IMR-90 (cell line): ENCODE measurements at regions not wholly inside any gene's neighbourhood (a gene's known extent, or its start where the extent isn't known, plus 50 kb on each side); places are given as distances from the start of the nearest gene placed in this dataset.

Source experiments
- ATAC-seq: fragments of 200-7000 bp; cut with Tn5 transposase; 2 replicates; pipeline ENCODE4 v1.9.1; 2020; ENCODE audit warnings: low read depth, mild to moderate bottlenecking, moderate library complexity
- BruUV-seq: library from RNA; stranded (reverse); fragments of 400-500 nt; replicated peaks from 2 replicates; lab custom pipeline; 2021; lab: Mats Ljungman, UMichigan
- CTCF ChIA-PET: fragments of 300-600 bp; formaldehyde crosslinking; extraction: SDS; loops from one replicate; lab custom pipeline; 2021; ENCODE audit warnings: antibody characterized with exemption; lab: Yijun Ruan, JAX
- POLR2A ChIA-PET: fragments of 300-600 bp; sonication (Branson Sonifier 250); formaldehyde crosslinking; loops from one replicate; lab custom pipeline; 2022; ENCODE audit warnings: antibody characterized with exemption; ENCODE audit not compliant: unreplicated experiment; lab: Charles Lee
- DNase-seq: peaks from one replicate; pipeline ENCODE4 v3.0.0; 2013
- H2AFZ ChIP-seq: replicated peaks from 2 replicates; pipeline ENCODE3; 2013; ENCODE audit warnings: low read length, mild to moderate bottlenecking; ENCODE audit not compliant: poor library complexity
- H2AK5ac ChIP-seq: 2 replicates; pipeline ENCODE4 v1.6.1; 2013; ENCODE audit warnings: low read depth, low read length, inconsistent platforms
- H2AK9ac ChIP-seq: replicated peaks from 2 replicates; pipeline ENCODE3; 2013; ENCODE audit warnings: mild to moderate bottlenecking, low read depth, low read length, moderate library complexity; ENCODE audit not compliant: poor library complexity
- H2BK120ac ChIP-seq: 2 replicates; pipeline ENCODE4 v1.6.1; 2013; ENCODE audit warnings: low read depth, low read length, inconsistent platforms
- H2BK15ac ChIP-seq: 3 replicates; pipeline ENCODE4 v1.6.1; 2013; ENCODE audit warnings: low read depth, low read length, inconsistent platforms
- H2BK20ac ChIP-seq: 2 replicates; pipeline ENCODE4 v1.6.1; 2013; ENCODE audit warnings: low read depth, mild to moderate bottlenecking, inconsistent platforms, low read length, moderate library complexity
- H2BK5ac ChIP-seq: 2 replicates; pipeline ENCODE4 v1.6.1; 2013; ENCODE audit warnings: mild to moderate bottlenecking, low read depth, low read length, inconsistent platforms; ENCODE audit not compliant: poor library complexity, severe bottlenecking
- H3K14ac ChIP-seq: replicated peaks from 2 replicates; pipeline ENCODE4 v1.6.1; 2013; ENCODE audit warnings: low read depth, low read length, inconsistent platforms
- H3K18ac ChIP-seq: 2 replicates; pipeline ENCODE4 v1.6.1; 2013; ENCODE audit warnings: low read depth, low read length, control low read depth
- H3K23ac ChIP-seq: 2 replicates; pipeline ENCODE4 v1.6.1; 2013; ENCODE audit warnings: low read depth, low read length, inconsistent platforms
- H3K27ac ChIP-seq: 2 replicates; pipeline ENCODE4 v1.5.1; 2013; ENCODE audit warnings: mild to moderate bottlenecking, control low read depth, low read length; ENCODE audit not compliant: insufficient read depth
- H3K27me3 ChIP-seq: 2 replicates; pipeline ENCODE4 v1.6.1; 2013; ENCODE audit warnings: low read length; ENCODE audit not compliant: control insufficient read depth, insufficient read depth
- H3K36me3 ChIP-seq: 2 replicates; pipeline ENCODE4 v1.6.1; 2013; ENCODE audit warnings: low read length, mixed read lengths; ENCODE audit not compliant: control insufficient read depth, insufficient read depth
- H3K4ac ChIP-seq: 2 replicates; pipeline ENCODE4 v1.6.1; 2013; ENCODE audit warnings: low read depth, low read length, inconsistent platforms
- H3K4me1 ChIP-seq: 2 replicates; pipeline ENCODE4 v1.6.1; 2013; ENCODE audit warnings: low read length, mixed read lengths; ENCODE audit not compliant: control insufficient read depth, insufficient read depth
- H3K4me2 ChIP-seq: 2 replicates; pipeline ENCODE4 v1.6.1; 2013; ENCODE audit warnings: low read depth, mild to moderate bottlenecking, control low read depth, low read length, moderate library complexity
- H3K4me3 ChIP-seq: 2 replicates; pipeline ENCODE4 v1.5.1; 2013; ENCODE audit warnings: low read depth, mild to moderate bottlenecking, control low read depth, low read length, moderate library complexity; ENCODE audit not compliant: insufficient read depth
- H3K56ac ChIP-seq: 2 replicates; pipeline ENCODE4 v1.6.1; 2013; ENCODE audit warnings: low read length, inconsistent platforms; ENCODE audit not compliant: insufficient read depth; ENCODE audit errors: extremely low read depth
- H3K79me1 ChIP-seq, 2 experiments: 2 replicates each; pipeline ENCODE4 v1.6.1; 2013; ENCODE audit warnings: low read length in 2 of 2, inconsistent platforms in 1 of 2, low read depth in 1 of 2
- H3K9ac ChIP-seq: 2 replicates; pipeline ENCODE4 v1.6.1; 2013; ENCODE audit warnings: low read depth, low read length, control low read depth
- H3K9me1 ChIP-seq: 2 replicates; pipeline ENCODE4 v1.6.1; 2013; ENCODE audit warnings: low read length, inconsistent platforms; ENCODE audit not compliant: insufficient read depth
- H3K9me3 ChIP-seq: 2 replicates; pipeline ENCODE4 v1.6.1; 2013; ENCODE audit warnings: low read length; ENCODE audit not compliant: control insufficient read depth, insufficient read depth
- H4K20me1 ChIP-seq: 2 replicates; pipeline ENCODE4 v1.6.1; 2013; ENCODE audit warnings: low read length, inconsistent platforms; ENCODE audit not compliant: insufficient read depth
- H4K5ac ChIP-seq: 2 replicates; pipeline ENCODE4 v1.6.1; 2013; ENCODE audit warnings: mild to moderate bottlenecking, low read depth, low read length, control low read depth
- H4K8ac ChIP-seq, 2 experiments: 2 replicates each; pipeline ENCODE4 v1.6.1; 2013; ENCODE audit warnings: low read depth in 2 of 2, low read length in 2 of 2, control low read depth in 1 of 2, inconsistent platforms in 1 of 2
- H4K91ac ChIP-seq: 2 replicates; pipeline ENCODE4 v1.6.1; 2013; ENCODE audit warnings: low read depth, low read length, inconsistent platforms; ENCODE audit not compliant: insufficient read depth
- BHLHE40 ChIP-seq: fragments of 150-350 bp; IDR thresholded peaks from 2 replicates; pipeline ENCODE4 v1.6.1; 2016; ENCODE audit warnings: mild to moderate bottlenecking, low read depth, low read length
- CEBPB ChIP-seq: IDR thresholded peaks from 2 replicates; pipeline ENCODE4 v1.6.1; 2012; ENCODE audit warnings: low read depth, low read length, improper control_type of control experiment
- CHD1 ChIP-seq: IDR thresholded peaks from 2 replicates; pipeline ENCODE4 v1.6.1; 2012; ENCODE audit warnings: low read depth, low read length, improper control_type of control experiment
- FOS ChIP-seq: fragments of 150-350 bp; IDR thresholded peaks from 2 replicates; pipeline ENCODE4 v1.6.1; 2016; ENCODE audit warnings: low read depth, low read length
- MAFK ChIP-seq: IDR thresholded peaks from 2 replicates; pipeline ENCODE4 v1.6.1; 2012; ENCODE audit warnings: low read depth, low read length, improper control_type of control experiment
- MAZ ChIP-seq: IDR thresholded peaks from 2 replicates; pipeline ENCODE4 v1.6.1; 2012; ENCODE audit warnings: low read depth, mild to moderate bottlenecking, low read length, improper control_type of control experiment, moderate library complexity, borderline replicate concordance
- MXI1 ChIP-seq: IDR thresholded peaks from 2 replicates; pipeline ENCODE4 v1.6.1; 2012; ENCODE audit warnings: low read depth, mild to moderate bottlenecking, low read length, moderate library complexity, borderline replicate concordance
- NFE2L2 ChIP-seq: fragments of 150-350 bp; IDR thresholded peaks from 2 replicates; pipeline ENCODE4 v1.6.1; 2016; ENCODE audit warnings: low read depth, mild to moderate bottlenecking, low read length
- POLR2A ChIP-seq: IDR thresholded peaks from 2 replicates; pipeline ENCODE4 v1.6.1; 2012; ENCODE audit warnings: mild to moderate bottlenecking, low read depth, low read length
- RAD21 ChIP-seq: IDR thresholded peaks from 2 replicates; pipeline ENCODE4 v1.6.1; 2012; ENCODE audit warnings: low read length, improper control_type of control experiment
- RCOR1 ChIP-seq: IDR thresholded peaks from 2 replicates; pipeline ENCODE4 v1.6.1; 2012; ENCODE audit warnings: mild to moderate bottlenecking, low read length, improper control_type of control experiment; ENCODE audit not compliant: insufficient replicate concordance
- RFX5 ChIP-seq: IDR thresholded peaks from 2 replicates; pipeline ENCODE4 v1.8.0; 2012; ENCODE audit warnings: low read depth, mild to moderate bottlenecking, low read length, moderate library complexity
- SMC3 ChIP-seq: fragments of 150-350 bp; IDR thresholded peaks from 2 replicates; pipeline ENCODE4 v1.6.1; 2016; ENCODE audit warnings: low read depth, mild to moderate bottlenecking, antibody characterized with exemption, low read length, moderate library complexity
- WGBS, 2 experiments: methylation state at CpG; one replicate each; pipeline versions ENCODE4 v1.1.5 to v1.1.7; 2013; ENCODE audit warnings: missing lambda C conversion rate in 2 of 2; ENCODE audit not compliant: insufficient read length in 1 of 2; ENCODE audit errors: extremely low coverage in 2 of 2; 5-methylcytosine and 5-hydroxymethylcytosine counted together
- dilution Hi-C: fragments of 300-500 bp; cut with HindIII; formaldehyde crosslinking; loops from one replicate; pipeline ENCODE4 v1.14.3; 2018; ENCODE audit warnings: low sequenced_read_pairs; ENCODE audit not compliant: unreplicated experiment
- in situ Hi-C: fragments of 300-500 bp; cut with MboI; formaldehyde crosslinking; loops from 3 replicates; pipeline ENCODE4 v1.14.3; 2019; ENCODE audit warnings: low sequenced_read_pairs, inconsistent platforms, mixed read lengths
- intact Hi-C: fragments of 100-400 bp; cut with micrococcal nuclease; formaldehyde crosslinking; loops from 2 replicates; pipeline ENCODE4 v1.10.0; 2022
- TF ChIP-seq, protein P1 (sequence below): conservative IDR thresholded peaks from 2 replicates; pipeline ENCODE4 v1.5.1; 2012; ENCODE audit warnings: mild to moderate bottlenecking, low read depth, low read length, improper control_type of control experiment
- TF ChIP-seq, protein P2 (sequence below): fragments of 150-350 bp; IDR thresholded peaks from 2 replicates; pipeline ENCODE4 v1.6.1; 2016; ENCODE audit warnings: low read depth, mild to moderate bottlenecking, low read length, moderate library complexity, borderline replicate concordance
- TF ChIP-seq, protein P3 (sequence below): fragments of 150-350 bp; IDR thresholded peaks from 2 replicates; pipeline ENCODE4 v1.6.1; 2017; ENCODE audit warnings: mild to moderate bottlenecking, antibody characterized with exemption, low read length, low read depth

DNA sequence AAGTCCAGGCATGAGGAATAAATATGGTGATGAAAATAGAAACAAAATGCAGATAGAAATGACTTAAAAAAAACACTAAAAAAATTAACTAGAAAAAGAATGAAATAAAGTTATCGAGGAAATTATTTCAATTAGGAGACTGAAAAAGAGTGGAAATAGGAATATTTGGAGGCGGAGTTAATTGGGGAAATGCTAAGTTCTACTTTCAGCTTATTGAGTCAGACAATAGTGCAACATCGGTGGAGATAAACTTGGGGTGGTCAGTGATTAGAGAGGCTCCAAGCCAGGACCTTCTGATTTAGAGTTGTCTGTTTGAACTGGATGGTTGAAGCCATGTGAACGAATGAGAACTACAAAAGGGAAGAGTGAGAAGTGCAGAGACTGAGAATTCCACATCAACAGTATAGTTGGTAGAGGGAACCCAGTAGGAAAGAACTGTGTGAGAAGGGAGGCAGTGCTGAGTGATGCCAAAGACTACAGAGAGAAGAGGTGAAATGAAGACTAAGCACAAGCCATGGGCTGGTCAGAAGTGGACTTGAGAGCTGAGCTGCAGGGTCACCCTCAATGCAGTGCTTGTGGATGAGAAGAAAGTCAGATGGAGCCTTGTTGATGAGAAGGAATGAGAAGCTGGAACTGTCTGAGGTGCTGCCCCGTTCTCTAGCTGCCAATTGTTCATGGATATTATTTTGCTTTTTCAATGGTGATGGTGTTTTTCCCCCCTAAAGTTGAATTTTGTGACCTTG, 160.7 kb downstream of the ICE1 start:
- Histone ChIP-seq H3K27ac (no peak overlapping the region), H3K9ac (no peak overlapping the region), H3K4me2 (no peak overlapping the region), H2BK120ac (no peak overlapping the region), H3K36me3 (no peaks in the 10 kb centered on the region), H4K5ac (no peak overlapping the region), H3K79me1 (no peaks in the 10 kb centered on the region), H2BK20ac (no peak overlapping the region), H3K4ac (no peak overlapping the region), H2BK5ac (no peak overlapping the region), H3K18ac (no peak overlapping the region), H3K23ac (no peak overlapping the region), H2AK9ac (no peak overlapping the region), H4K8ac (no peak overlapping the region), H3K56ac (no peak overlapping the region), H2AFZ (no peak overlapping the region), H3K4me1 (no peaks in the 10 kb centered on the region), H3K14ac (no peak overlapping the region), H2AK5ac (no peak overlapping the region), H3K27me3 (no peaks in the 10 kb centered on the region), H4K20me1 (no peaks in the 10 kb centered on the region), H2BK15ac (no peak overlapping the region), H3K4me3 (no peak overlapping the region), H4K91ac (no peak overlapping the region), H3K9me3 (peaks cover 22% of the 10 kb centered on the region), H3K9me1 (no peaks in the 10 kb centered on the region)
- intact Hi-C loops (loop anchor here (2.0 kb wide), 1 partner anchor 74 kb away; no protein-coding TSS in a partner anchor), in situ Hi-C loops (no loop called here), dilution Hi-C loops (no loop called here)
- ChIA-PET CTCF (no interaction called here), POLR2A (no interaction called here)
- no TSS peak for BruUV-seq
- WGBS, 2 experiments, result 100% methylated on average over 2 of the region's 5 CpGs; no CpG with 5 or more reads in 1 of the 2 experiments
- DNase-seq (no peak), ATAC-seq (no peak)
- TF ChIP-seq, protein P1, sequence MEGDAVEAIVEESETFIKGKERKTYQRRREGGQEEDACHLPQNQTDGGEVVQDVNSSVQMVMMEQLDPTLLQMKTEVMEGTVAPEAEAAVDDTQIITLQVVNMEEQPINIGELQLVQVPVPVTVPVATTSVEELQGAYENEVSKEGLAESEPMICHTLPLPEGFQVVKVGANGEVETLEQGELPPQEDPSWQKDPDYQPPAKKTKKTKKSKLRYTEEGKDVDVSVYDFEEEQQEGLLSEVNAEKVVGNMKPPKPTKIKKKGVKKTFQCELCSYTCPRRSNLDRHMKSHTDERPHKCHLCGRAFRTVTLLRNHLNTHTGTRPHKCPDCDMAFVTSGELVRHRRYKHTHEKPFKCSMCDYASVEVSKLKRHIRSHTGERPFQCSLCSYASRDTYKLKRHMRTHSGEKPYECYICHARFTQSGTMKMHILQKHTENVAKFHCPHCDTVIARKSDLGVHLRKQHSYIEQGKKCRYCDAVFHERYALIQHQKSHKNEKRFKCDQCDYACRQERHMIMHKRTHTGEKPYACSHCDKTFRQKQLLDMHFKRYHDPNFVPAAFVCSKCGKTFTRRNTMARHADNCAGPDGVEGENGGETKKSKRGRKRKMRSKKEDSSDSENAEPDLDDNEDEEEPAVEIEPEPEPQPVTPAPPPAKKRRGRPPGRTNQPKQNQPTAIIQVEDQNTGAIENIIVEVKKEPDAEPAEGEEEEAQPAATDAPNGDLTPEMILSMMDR, result no peak
- no peak for TF ChIP-seq MXI1
- TF ChIP-seq MAFK, result no peak
- no peak for TF ChIP-seq CHD1
- TF ChIP-seq RCOR1, result no peak
- TF ChIP-seq POLR2A, result no peak
- TF ChIP-seq, protein P2, sequence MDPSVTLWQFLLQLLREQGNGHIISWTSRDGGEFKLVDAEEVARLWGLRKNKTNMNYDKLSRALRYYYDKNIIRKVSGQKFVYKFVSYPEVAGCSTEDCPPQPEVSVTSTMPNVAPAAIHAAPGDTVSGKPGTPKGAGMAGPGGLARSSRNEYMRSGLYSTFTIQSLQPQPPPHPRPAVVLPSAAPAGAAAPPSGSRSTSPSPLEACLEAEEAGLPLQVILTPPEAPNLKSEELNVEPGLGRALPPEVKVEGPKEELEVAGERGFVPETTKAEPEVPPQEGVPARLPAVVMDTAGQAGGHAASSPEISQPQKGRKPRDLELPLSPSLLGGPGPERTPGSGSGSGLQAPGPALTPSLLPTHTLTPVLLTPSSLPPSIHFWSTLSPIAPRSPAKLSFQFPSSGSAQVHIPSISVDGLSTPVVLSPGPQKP, result no peak
- TF ChIP-seq CEBPB, result no peak
- no peak for TF ChIP-seq MAZ
- TF ChIP-seq RAD21, result no peak
- TF ChIP-seq RFX5, result no peak
- no peak for TF ChIP-seq SMC3
- TF ChIP-seq BHLHE40, result no peak
- no peak for TF ChIP-seq NFE2L2
- TF ChIP-seq, protein P3, sequence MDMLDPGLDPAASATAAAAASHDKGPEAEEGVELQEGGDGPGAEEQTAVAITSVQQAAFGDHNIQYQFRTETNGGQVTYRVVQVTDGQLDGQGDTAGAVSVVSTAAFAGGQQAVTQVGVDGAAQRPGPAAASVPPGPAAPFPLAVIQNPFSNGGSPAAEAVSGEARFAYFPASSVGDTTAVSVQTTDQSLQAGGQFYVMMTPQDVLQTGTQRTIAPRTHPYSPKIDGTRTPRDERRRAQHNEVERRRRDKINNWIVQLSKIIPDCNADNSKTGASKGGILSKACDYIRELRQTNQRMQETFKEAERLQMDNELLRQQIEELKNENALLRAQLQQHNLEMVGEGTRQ, result no peak
- no peak for TF ChIP-seq FOS
